GM21576 (cell line): ENCODE measurements at regions not wholly inside any gene's neighbourhood (a gene's known extent, or its start where the extent isn't known, plus 50 kb on each side); places are given as distances from the start of the nearest gene placed in this dataset.

Experiments used
- ATAC-seq: cut with Tn5 transposase; IDR thresholded peaks from one replicate; pipeline ENCODE4 v1.9.1; 2021; ENCODE audit warnings: mild to moderate bottlenecking, moderate library complexity; ENCODE audit not compliant: unreplicated experiment

GRCh38 chr4:159722918-159723317 lies 620.0 kb downstream of the RAPGEF2 start:
- no peak for ATAC-seq

GRCh38 chr4:159723341-159724048 lies 620.6 kb downstream of the RAPGEF2 start:
- no peak for ATAC-seq

- ATAC-seq: no peak
These were observed 622.7 kb downstream of the RAPGEF2 start for GRCh38 chr4:159725571-159725970.

GRCh38 chr4:159735281-159736207 lies 632.7 kb downstream of the RAPGEF2 start:
- ATAC-seq: no peak

GRCh38 chr4:159736411-159736810 lies 633.5 kb downstream of the RAPGEF2 start:
- no peak for ATAC-seq

- no peak for ATAC-seq
These were observed 641.1 kb downstream of the RAPGEF2 start for GRCh38 chr4:159743971-159744370.

- no peak for ATAC-seq
These were observed 645.1 kb downstream of the RAPGEF2 start for GRCh38 chr4:159747983-159748382.

- ATAC-seq: no peak
These were observed 646.1 kb downstream of the RAPGEF2 start for GRCh38 chr4:159748834-159749444.

- ATAC-seq: no peak
These were observed 654.6 kb downstream of the RAPGEF2 start for GRCh38 chr4:159757499-159757898.

- ATAC-seq: no peak
These were observed 655.2 kb downstream of the RAPGEF2 start for GRCh38 chr4:159758061-159758460.

GRCh38 chr4:159762672-159763071 lies 659.8 kb downstream of the RAPGEF2 start:
- no peak for ATAC-seq

- ATAC-seq: peak; percentile 81
These were observed 661.6 kb downstream of the RAPGEF2 start for GRCh38 chr4:159764343-159764952.

GRCh38 chr4:159765382-159765781 lies 662.5 kb downstream of the RAPGEF2 start:
- no peak for ATAC-seq

GRCh38 chr4:159766241-159766640 lies 663.4 kb downstream of the RAPGEF2 start:
- ATAC-seq: no peak

- ATAC-seq: no peak
These were observed 664.5 kb downstream of the RAPGEF2 start for GRCh38 chr4:159767406-159767805.

GRCh38 chr4:159768016-159768415 lies 665.1 kb downstream of the RAPGEF2 start:
- ATAC-seq: no peak

- no peak for ATAC-seq
These were observed 667.5 kb downstream of the RAPGEF2 start for GRCh38 chr4:159770401-159770800.

- no peak for ATAC-seq
These were observed 668.1 kb downstream of the RAPGEF2 start for GRCh38 chr4:159770969-159771368.

- no peak for ATAC-seq
These were observed 674.1 kb downstream of the RAPGEF2 start for GRCh38 chr4:159776961-159777360.

- no peak for ATAC-seq
These were observed 674.8 kb downstream of the RAPGEF2 start for GRCh38 chr4:159777689-159778088.

GRCh38 chr4:159778298-159778697 lies 675.4 kb downstream of the RAPGEF2 start:
- ATAC-seq: no peak
